Endothelial cell of umbilical vein (primary cell): ENCODE measurements at regions not wholly inside any gene's neighbourhood (a gene's known extent, or its start where the extent isn't known, plus 50 kb on each side); places are given as distances from the start of the nearest gene placed in this dataset.

Experiments used
- BruUV-seq: library from RNA; stranded (reverse); fragments of 400-500 nt; replicated peaks from 2 replicates; lab custom pipeline; 2021; lab: Mats Ljungman, UMichigan
- CTCF ChIA-PET: fragments of 300-600, 350-600 bp; sonication (Branson Sonifier 250); formaldehyde crosslinking; loops from one replicate; lab custom pipeline; 2021; ENCODE audit warnings: antibody characterized with exemption, inconsistent platforms; lab: Charles Lee
- POLR2A ChIA-PET: fragments of 300-600, 350-600 bp; sonication (Branson Sonifier 250); formaldehyde crosslinking; loops from one replicate; lab custom pipeline; 2021; ENCODE audit warnings: antibody characterized with exemption, inconsistent platforms; lab: Charles Lee
- DNase-seq: peaks from one replicate; pipeline ENCODE4 v3.0.0-alpha.2; 2011; ENCODE audit warnings: low read depth, low spot score
- FAIRE-seq: peaks from 2 replicates; lab custom pipeline; 2011; peaks lifted over from hg19 to GRCh38; lab: Jason Lieb, UNC
- H2AFZ ChIP-seq: 2 replicates; pipeline ENCODE4 v1.6.0; 2012; ENCODE audit warnings: low read depth, low read length, control low read depth, inconsistent platforms
- H3K27ac ChIP-seq: 2 replicates; pipeline ENCODE4 v1.5.1; 2011; ENCODE audit warnings: low read depth, mild to moderate bottlenecking, control low read depth, low read length, moderate library complexity; ENCODE audit not compliant: insufficient read depth
- H3K27me3 ChIP-seq, 2 experiments: 2 replicates each; pipeline versions ENCODE4 v1.6.0 to v1.6.1; 2011; ENCODE audit warnings: low read length in 2 of 2, mixed read lengths in 1 of 2; ENCODE audit not compliant: control insufficient read depth in 2 of 2, insufficient read depth in 2 of 2
- H3K36me3 ChIP-seq, 2 experiments: 2 replicates in 1 of 2; 3 replicates in 1 of 2; pipeline ENCODE4 v1.5.1; 2011; ENCODE audit warnings: low read length in 2 of 2, mild to moderate bottlenecking in 1 of 2, moderate library complexity in 1 of 2; ENCODE audit not compliant: control insufficient read depth in 2 of 2, insufficient read depth in 2 of 2; ENCODE audit errors: extremely low read depth in 1 of 2
- H3K4me1 ChIP-seq: 3 replicates; pipeline ENCODE4 v1.5.1; 2011; ENCODE audit warnings: mild to moderate bottlenecking, low read length; ENCODE audit not compliant: control insufficient read depth, insufficient read depth; ENCODE audit errors: extremely low read depth
- H3K4me2 ChIP-seq: 2 replicates; pipeline ENCODE4 v1.6.1; 2011; ENCODE audit warnings: low read length, control low read depth, mixed read lengths; ENCODE audit not compliant: insufficient read depth
- H3K4me3 ChIP-seq, 3 experiments: fragments of 200-600 bp in 1 of 3; sonication (generic), shearing (Covaris generic) in 1 of 3; replicated peaks in 1 of 3; 2 replicates each; pipeline ENCODE4 v1.5.1; 2011 to 2016; ENCODE audit warnings: control low read depth in 3 of 3, low read length in 3 of 3, mild to moderate bottlenecking in 2 of 3, inconsistent platforms in 1 of 3, low read depth in 1 of 3, moderate library complexity in 1 of 3; ENCODE audit not compliant: insufficient read depth in 1 of 3
- H3K79me2 ChIP-seq: 2 replicates; pipeline ENCODE4 v1.6.0; 2012; ENCODE audit warnings: low read length, inconsistent platforms; ENCODE audit not compliant: control insufficient read depth, insufficient read depth
- H3K9ac ChIP-seq: replicated peaks from 2 replicates; pipeline ENCODE3; 2011; ENCODE audit warnings: low read length, control low read depth; ENCODE audit not compliant: insufficient read depth; ENCODE audit errors: extremely low read depth
- H3K9me1 ChIP-seq: replicated peaks from 3 replicates; pipeline ENCODE4 v1.6.0; 2011; ENCODE audit warnings: mild to moderate bottlenecking, low read length; ENCODE audit not compliant: control insufficient read depth, insufficient read depth; ENCODE audit errors: extremely low read depth
- H3K9me3 ChIP-seq: replicated peaks from 2 replicates; pipeline ENCODE4 v1.5.1; 2012; ENCODE audit warnings: low read length, inconsistent platforms; ENCODE audit not compliant: control insufficient read depth, insufficient read depth
- H4K20me1 ChIP-seq: replicated peaks from 2 replicates; pipeline ENCODE3; 2011; ENCODE audit warnings: mild to moderate bottlenecking, low read length; ENCODE audit not compliant: control insufficient read depth, insufficient read depth; ENCODE audit errors: extremely low read depth
- CTCF ChIP-seq, 2 donors: IDR thresholded peaks; 1 replicate in 1 of 2; 2 replicates in 1 of 2; pipeline ENCODE4 v1.5.1; 2011; ENCODE audit warnings: low read length in 2 of 2, mild to moderate bottlenecking in 2 of 2, moderate library complexity in 2 of 2, control low read depth in 1 of 2, inconsistent platforms in 1 of 2, low read depth in 1 of 2; ENCODE audit not compliant: insufficient read depth in 1 of 2; ENCODE audit errors: extremely low read depth in 1 of 2
- EZH2 ChIP-seq: IDR thresholded peaks from 2 replicates; pipeline ENCODE4 v1.6.1; 2012; ENCODE audit warnings: borderline replicate concordance, low read depth, mild to moderate bottlenecking, moderate library complexity, low read length, inconsistent platforms; ENCODE audit not compliant: severe bottlenecking
- FOS ChIP-seq: IDR thresholded peaks from 2 replicates; pipeline ENCODE4 v1.6.1; 2011; ENCODE audit warnings: mild to moderate bottlenecking, low read length, moderate library complexity, borderline replicate concordance; ENCODE audit not compliant: insufficient read depth
- GATA2 ChIP-seq: IDR thresholded peaks from 2 replicates; pipeline ENCODE4 v1.7.0; 2011; ENCODE audit warnings: low read depth, mild to moderate bottlenecking, moderate library complexity, mixed read lengths, low read length; ENCODE audit not compliant: insufficient read length, insufficient read depth
- JUN ChIP-seq: IDR thresholded peaks from 2 replicates; pipeline ENCODE4 v1.6.1; 2011; ENCODE audit warnings: borderline replicate concordance, low read depth; ENCODE audit not compliant: insufficient read length, insufficient read depth
- MAX ChIP-seq: IDR thresholded peaks from 2 replicates; pipeline ENCODE4 v1.6.1; 2011; ENCODE audit not compliant: insufficient read depth, insufficient read length
- MYC ChIP-seq: IDR thresholded peaks from one replicate; pipeline ENCODE4 v1.6.1; 2011; ENCODE audit warnings: mild to moderate bottlenecking, low read depth, low read length
- POLR2A ChIP-seq: IDR thresholded peaks from 2 replicates; pipeline ENCODE4 v1.6.1; 2012; ENCODE audit warnings: low read depth, mild to moderate bottlenecking, control low read depth, low read length
- POLR2AphosphoS5 ChIP-seq: IDR thresholded peaks from 2 replicates; pipeline ENCODE4 v1.6.1; 2012; ENCODE audit warnings: low read depth, mild to moderate bottlenecking, control low read depth, low read length, moderate library complexity; ENCODE audit not compliant: insufficient read depth
- dilution Hi-C: fragments of 300-500 bp; cut with MboI; formaldehyde crosslinking; loops from one replicate; pipeline ENCODE4 v1.15.0; 2019; ENCODE audit warnings: low sequenced_read_pairs; ENCODE audit not compliant: extremely low pct_ligation_motif_present
- intact Hi-C: fragments of 100-400 bp; cut with micrococcal nuclease; formaldehyde crosslinking; loops from one replicate; pipeline ENCODE4 v1.10.0; 2022

GRCh38 chr12:84551373-84551772, 361.2 kb downstream of the SLC6A15 start:
- no TSS peak for BruUV-seq
- intact Hi-C loops = no loop called here

More at GRCh38 chr12:84551373-84551772, 361.2 kb downstream of the SLC6A15 start:
- Histone ChIP-seq H3K4me3 (no peak overlapping the region), H3K27ac (no peak overlapping the region), H3K79me2 (no peaks in the 10 kb centered on the region), H3K9me1 (no peaks in the 10 kb centered on the region), H3K9me3 (no peaks in the 10 kb centered on the region), H3K4me2 (no peak overlapping the region), H2AFZ (no peak overlapping the region), H3K9ac (no peak overlapping the region), H3K27me3 (no peaks in the 10 kb centered on the region), H3K36me3 (no peaks in the 10 kb centered on the region), H4K20me1 (no peaks in the 10 kb centered on the region), H3K4me1 (no peaks in the 10 kb centered on the region)
- CTCF ChIA-PET = no interaction called here
- FAIRE-seq = no peak
- dilution Hi-C loops = no loop called here
- POLR2A ChIA-PET = no interaction called here
- TF ChIP-seq POLR2AphosphoS5 (no peak), MAX (no peak), JUN (no peak), GATA2 (no peak), CTCF (IDR thresholded peaks at IDR 0.05; ENCODE audit: extremely low read depth in 1 of 2, insufficient read depth in 1 of 2, low read depth in 1 of 2, low read length in 2 of 2) (no peak), FOS (no peak), EZH2 (no peak), POLR2A (no peak), MYC (no peak)
- no peak for DNase-seq
